GM12878 (cell line): ENCODE measurements at regions not wholly inside any gene's neighbourhood (a gene's known extent, or its start where the extent isn't known, plus 50 kb on each side); places are given as distances from the start of the nearest gene placed in this dataset.

Experiments
- ELK1 ChIP-seq: IDR thresholded peaks from 2 replicates; pipeline ENCODE4 v1.6.1; 2012; ENCODE audit warnings: low read depth, low read length, improper control_type of control experiment
- ESRRA ChIP-seq: IDR thresholded peaks from 2 replicates; pipeline ENCODE4 v1.6.1; 2012; ENCODE audit warnings: mild to moderate bottlenecking, low read length, improper control_type of control experiment
- PBX3 ChIP-seq: IDR thresholded peaks from 2 replicates; pipeline ENCODE4 v1.6.1; 2011; ENCODE audit warnings: mild to moderate bottlenecking, low read depth, low read length, moderate library complexity; ENCODE audit not compliant: insufficient replicate concordance
- RAD21 ChIP-seq: IDR thresholded peaks from 2 replicates; pipeline ENCODE4 v1.6.1; 2011; ENCODE audit warnings: mild to moderate bottlenecking, low read depth, low read length, moderate library complexity; ENCODE audit not compliant: insufficient read depth
- ZNF24 ChIP-seq: fragments of 450-650 bp; IDR thresholded peaks from 2 replicates; pipeline ENCODE4 v1.6.1; 2017; ENCODE audit warnings: antibody characterized with exemption, mild to moderate bottlenecking
- ZSCAN29 ChIP-seq: fragments of 450-650 bp; IDR thresholded peaks from 2 replicates; pipeline ENCODE4 v1.6.1; 2017; ENCODE audit warnings: mild to moderate bottlenecking, moderate library complexity

DNA sequence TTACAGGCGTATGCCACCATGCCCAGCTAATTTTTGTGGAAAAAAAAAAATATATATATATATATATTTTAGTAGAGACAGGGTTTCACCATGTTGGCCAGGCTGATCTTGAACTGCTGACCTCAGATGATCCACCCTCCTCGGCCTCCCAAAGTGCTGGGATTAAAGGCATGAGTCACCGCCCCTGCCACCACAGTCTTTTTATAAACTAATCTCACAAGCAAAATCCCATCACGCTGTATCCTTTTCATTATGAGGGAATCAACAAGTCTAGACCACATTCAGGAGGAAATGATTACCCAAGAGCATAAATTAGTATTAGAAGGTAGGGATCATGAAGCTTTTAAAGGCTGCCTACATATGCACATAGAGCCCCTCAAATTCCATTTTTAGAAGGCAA is 210.6 kb upstream of the NBEA start:
- no peak for TF ChIP-seq ZSCAN29
- TF ChIP-seq PBX3: no peak
- no peak for TF ChIP-seq ESRRA
- TF ChIP-seq ELK1: no peak
- no peak for TF ChIP-seq ZNF24
- TF ChIP-seq RAD21: no peak
